H1 (cell line): ENCODE measurements at regions not wholly inside any gene's neighbourhood (a gene's known extent, or its start where the extent isn't known, plus 50 kb on each side); places are given as distances from the start of the nearest gene placed in this dataset.

Experiments used
- CTCF ChIA-PET: fragments of 300-600 bp; sonication (Branson Sonifier 250); formaldehyde crosslinking; loops from one replicate; lab custom pipeline; 2021; ENCODE audit not compliant: partially characterized antibody; lab: Charles Lee
- POLR2A ChIA-PET: fragments of 300-600 bp; sonication (Branson Sonifier 250); formaldehyde crosslinking; loops from one replicate; lab custom pipeline; 2021; ENCODE audit warnings: inconsistent platforms; ENCODE audit not compliant: partially characterized antibody; lab: Charles Lee
- DNase-seq, 2 experiments: peaks; one replicate each; pipeline versions ENCODE4 v3.0.0 to v3.0.0-alpha.2; 2010 to 2022; ENCODE audit warnings: low spot score in 2 of 2, low read depth in 1 of 2, mixed read lengths in 1 of 2
- FAIRE-seq: peaks from 2 replicates; lab custom pipeline; 2011; peaks lifted over from hg19 to GRCh38; lab: Jason Lieb, UNC
- H2AFZ ChIP-seq: 2 replicates; pipeline ENCODE4 v1.8.1; 2012; ENCODE audit warnings: low read length, inconsistent platforms
- H2AK5ac ChIP-seq: 2 replicates; pipeline ENCODE4 v1.6.1; 2013; ENCODE audit warnings: low read depth, low read length
- H2BK120ac ChIP-seq: replicated peaks from 2 replicates; pipeline ENCODE3; 2013; ENCODE audit warnings: low read depth, low read length, inconsistent platforms
- H2BK12ac ChIP-seq: 2 replicates; pipeline ENCODE4 v1.6.1; 2013; ENCODE audit warnings: low read depth, low read length
- H2BK15ac ChIP-seq: 2 replicates; pipeline ENCODE4 v1.6.1; 2013; ENCODE audit warnings: low read length
- H2BK20ac ChIP-seq: 2 replicates; pipeline ENCODE4 v1.6.1; 2013; ENCODE audit warnings: low read length
- H2BK5ac ChIP-seq: 2 replicates; pipeline ENCODE4 v1.6.1; 2013; ENCODE audit warnings: low read depth, low read length
- H3K14ac ChIP-seq: 2 replicates; pipeline ENCODE4 v1.6.1; 2013; ENCODE audit warnings: inconsistent platforms; ENCODE audit not compliant: insufficient read length
- H3K18ac ChIP-seq: 2 replicates; pipeline ENCODE4 v1.6.1; 2013; ENCODE audit warnings: low read length; ENCODE audit errors: extremely low read depth
- H3K23ac ChIP-seq: 2 replicates; pipeline ENCODE4 v1.6.1; 2013; ENCODE audit warnings: inconsistent platforms; ENCODE audit not compliant: insufficient read length
- H3K23me2 ChIP-seq: 2 replicates; pipeline ENCODE4 v1.6.1; 2013; ENCODE audit warnings: low read depth, low read length
- H3K27ac ChIP-seq: 2 replicates; pipeline ENCODE4 v1.6.1; 2011; ENCODE audit warnings: low read depth, low read length, inconsistent platforms
- H3K27me3 ChIP-seq, 4 experiments: replicated peaks in 1 of 4; 1 replicate in 1 of 4; 2 replicates in 3 of 4; pipeline versions ENCODE4 v1.6.1 to v1.8.1; 2011 to 2013; ENCODE audit warnings: low read length in 3 of 4, mild to moderate bottlenecking in 3 of 4, inconsistent platforms in 2 of 4, mixed read lengths in 2 of 4, moderate library complexity in 1 of 4; ENCODE audit not compliant: control insufficient read depth in 3 of 4, insufficient read depth in 3 of 4; ENCODE audit errors: extremely low read depth in 1 of 4
- H3K36me3 ChIP-seq, 4 experiments: 2 replicates each; pipeline versions ENCODE4 v1.6.1 to v1.8.1; 2011 to 2013; ENCODE audit warnings: mild to moderate bottlenecking in 4 of 4, low read length in 3 of 4, moderate library complexity in 2 of 4, control low read depth in 1 of 4, inconsistent platforms in 1 of 4; ENCODE audit not compliant: insufficient read depth in 4 of 4, control insufficient read depth in 2 of 4
- H3K4ac ChIP-seq: replicated peaks from 2 replicates; pipeline ENCODE3; 2013; ENCODE audit warnings: low read length, low read depth, mixed read lengths, inconsistent platforms; ENCODE audit not compliant: insufficient read length
- H3K4me1 ChIP-seq, 4 experiments: replicated peaks in 1 of 4; 1 replicate in 1 of 4; 2 replicates in 3 of 4; pipeline versions ENCODE4 v1.6.1 to v1.8.1; 2011 to 2013; ENCODE audit warnings: low read length in 3 of 4, inconsistent platforms in 2 of 4, mixed read lengths in 1 of 4; ENCODE audit not compliant: insufficient read depth in 4 of 4, control insufficient read depth in 3 of 4
- H3K4me2 ChIP-seq, 2 experiments: 2 replicates each; pipeline versions ENCODE4 v1.6.1 to v1.8.1; 2011 to 2013; ENCODE audit warnings: low read depth in 2 of 2, low read length in 2 of 2, control low read depth in 1 of 2, inconsistent platforms in 1 of 2, mild to moderate bottlenecking in 1 of 2; ENCODE audit not compliant: insufficient read depth in 1 of 2
- H3K4me3 ChIP-seq, 4 experiments: fragments of 200-600, 300-600 bp in 1 of 4; sonication (generic), shearing (Covaris generic), sonication (Bioruptor Twin) in 1 of 4; 2 replicates each; pipeline versions ENCODE4 v1.5.1 to v1.8.1; 2011 to 2016; ENCODE audit warnings: low read length in 4 of 4, low read depth in 3 of 4, control low read depth in 2 of 4, inconsistent platforms in 2 of 4, mild to moderate bottlenecking in 2 of 4, mixed read lengths in 1 of 4, moderate library complexity in 1 of 4; ENCODE audit not compliant: insufficient read depth in 2 of 4; ENCODE audit errors: extremely low read depth in 1 of 4
- H3K56ac ChIP-seq: replicated peaks from 2 replicates; pipeline ENCODE3; 2013; ENCODE audit warnings: low read depth, mild to moderate bottlenecking, mixed read lengths, low read length, inconsistent platforms; ENCODE audit not compliant: insufficient read length
- H3K79me1 ChIP-seq: 2 replicates; pipeline ENCODE4 v1.6.1; 2013; ENCODE audit warnings: low read depth, low read length, control low read depth
- H3K79me2 ChIP-seq, 2 experiments: 2 replicates each; pipeline versions ENCODE4 v1.6.1 to v1.8.1; 2012 to 2013; ENCODE audit warnings: low read length in 2 of 2, mild to moderate bottlenecking in 2 of 2, inconsistent platforms in 1 of 2; ENCODE audit not compliant: insufficient read depth in 2 of 2, control insufficient read depth in 1 of 2
- H3K9ac ChIP-seq, 4 experiments: replicated peaks in 1 of 4; 1 replicate in 1 of 4; 2 replicates in 3 of 4; pipeline versions ENCODE4 v1.6.1 to v1.8.1; 2011 to 2013; ENCODE audit warnings: low read depth in 3 of 4, low read length in 3 of 4, control low read depth in 2 of 4, mild to moderate bottlenecking in 2 of 4, moderate library complexity in 2 of 4, inconsistent platforms in 1 of 4; ENCODE audit errors: extremely low read depth in 1 of 4
- H3K9me3 ChIP-seq, 2 experiments: 2 replicates each; pipeline versions ENCODE4 v1.6.1 to v1.8.1; 2012 to 2013; ENCODE audit warnings: mild to moderate bottlenecking in 2 of 2, moderate library complexity in 2 of 2, control low read depth in 1 of 2, inconsistent platforms in 1 of 2, low read depth in 1 of 2, low read length in 1 of 2, mixed read lengths in 1 of 2; ENCODE audit not compliant: insufficient read depth in 2 of 2
- H4K20me1 ChIP-seq, 2 experiments: replicated peaks in 1 of 2; 2 replicates each; pipeline versions ENCODE3 to v1.8.1; 2011 to 2013; ENCODE audit warnings: inconsistent platforms in 2 of 2, low read length in 2 of 2, mild to moderate bottlenecking in 1 of 2; ENCODE audit not compliant: insufficient read depth in 2 of 2, control insufficient read depth in 1 of 2
- H4K5ac ChIP-seq: 2 replicates; pipeline ENCODE4 v1.6.1; 2013; ENCODE audit warnings: low read length, low read depth, mixed read lengths, inconsistent platforms; ENCODE audit not compliant: insufficient read length
- H4K8ac ChIP-seq: 2 replicates; pipeline ENCODE4 v1.8.0; 2013; ENCODE audit warnings: mild to moderate bottlenecking, moderate library complexity, low read length, inconsistent platforms; ENCODE audit not compliant: insufficient read depth; ENCODE audit errors: extremely low read depth
- H4K91ac ChIP-seq: replicated peaks from 2 replicates; pipeline ENCODE3; 2013; ENCODE audit warnings: low read length, mixed read lengths, inconsistent platforms; ENCODE audit not compliant: insufficient read length
- HDAC6 ChIP-seq: IDR thresholded peaks from one replicate; pipeline ENCODE4 v1.7.1; 2012; ENCODE audit warnings: low read depth, mild to moderate bottlenecking, inconsistent platforms, low read length, moderate library complexity
- YY1 ChIP-seq: IDR thresholded peaks from 2 replicates; pipeline ENCODE4 v1.6.1; 2011; ENCODE audit warnings: low read depth, mild to moderate bottlenecking, low read length

DNA sequence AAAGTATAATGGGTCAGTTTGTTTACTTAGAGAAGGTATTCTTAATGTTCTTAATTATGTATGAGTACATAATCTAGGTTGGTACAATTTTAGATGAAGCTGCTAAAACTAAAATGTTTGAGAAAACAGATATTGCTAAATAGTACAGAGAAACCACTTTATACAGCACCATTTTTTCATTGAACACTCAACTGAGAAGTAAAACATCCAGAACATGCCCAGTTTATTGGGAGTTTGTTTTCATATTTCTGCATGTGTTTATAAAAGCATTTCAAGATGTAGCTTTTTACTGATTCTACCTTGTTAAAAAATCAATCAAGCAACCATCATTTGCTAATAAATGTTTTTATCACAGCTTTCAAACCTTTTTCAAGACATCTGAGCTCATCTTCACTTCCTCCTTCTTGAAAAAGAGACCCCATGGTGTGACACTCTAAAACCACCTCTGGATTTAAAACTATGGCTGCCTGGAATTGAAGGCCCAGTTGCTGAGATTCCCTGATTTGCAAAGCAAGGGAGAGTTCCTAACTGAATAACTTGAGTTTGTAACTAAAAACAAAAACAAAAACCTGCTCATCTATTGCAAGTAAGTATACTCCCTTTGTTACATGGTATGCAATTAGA, 585.9 kb downstream of the ZEB2 start:
- Histone ChIP-seq H2BK5ac (no peak overlapping the region), H3K79me1 (no peaks in the 10 kb centered on the region), H3K23me2 (peaks cover 13% of the 10 kb centered on the region), H3K9ac (no peak overlapping the region), H4K5ac (no peak overlapping the region), H3K27ac (no peak overlapping the region), H3K27me3 (peaks cover 6 to 26% (median 22%) of the 10 kb centered on the region in 4 experiments)
- POLR2A ChIA-PET = no interaction called here
- TF ChIP-seq YY1 (peak; percentile 50; the same call in 1 of the 2 replicates), HDAC6 (no peak)
- TF ChIP-seq, all 59 proteins: peak for 1
- no peak overlapping the region for H3K56ac ChIP-seq
- H3K79me2 ChIP-seq = no peaks in the 10 kb centered on the region
- no peak overlapping the region for H2AFZ ChIP-seq
- H3K14ac ChIP-seq = no peak overlapping the region
- H4K8ac ChIP-seq = no peak overlapping the region
- H2BK12ac ChIP-seq = no peak overlapping the region
- no peak overlapping the region for H3K4me2 ChIP-seq
- H4K20me1 ChIP-seq = no peaks in the 10 kb centered on the region
- no peak overlapping the region for H3K4me3 ChIP-seq
- H3K9me3 ChIP-seq = no peaks in the 10 kb centered on the region
- H3K4me1 ChIP-seq = peaks cover 3 to 13% (median 8%) of the 10 kb centered on the region in 4 experiments; a peak in 6 of 7 replicates
- FAIRE-seq = no peak
- no peak overlapping the region for H2BK120ac ChIP-seq
- no peak overlapping the region for H3K4ac ChIP-seq
- no peak overlapping the region for H2BK20ac ChIP-seq
- no peak overlapping the region for H4K91ac ChIP-seq
- DNase-seq = no peak
- H2AK5ac ChIP-seq = no peak overlapping the region
- no peaks in the 10 kb centered on the region for H3K36me3 ChIP-seq
- H3K18ac ChIP-seq = no peak overlapping the region
- no peak overlapping the region for H2BK15ac ChIP-seq
- H3K23ac ChIP-seq = no peak overlapping the region
- CTCF ChIA-PET = interaction anchor here (0.7 kb wide), 1 partner anchor 421 kb away, joined by 3 read pairs; no protein-coding TSS in a partner anchor
